Fibroblast of villous mesenchyme (primary cell): ENCODE measurements at regions not wholly inside any gene's neighbourhood (a gene's known extent, or its start where the extent isn't known, plus 50 kb on each side); places are given as distances from the start of the nearest gene placed in this dataset.

ENCODE experiments used
- DNase-seq: peaks from one replicate; pipeline ENCODE4 v3.0.0-alpha.2; 2010; ENCODE audit warnings: low read depth
- H3K4me3 ChIP-seq: 2 replicates; pipeline ENCODE4 v1.5.1; 2011; ENCODE audit warnings: low read depth, mild to moderate bottlenecking, low read length
- CTCF ChIP-seq: IDR thresholded peaks from 2 replicates; pipeline ENCODE4 v1.5.1; 2012; ENCODE audit warnings: low read depth, mild to moderate bottlenecking, low read length; ENCODE audit not compliant: insufficient read depth

DNA sequence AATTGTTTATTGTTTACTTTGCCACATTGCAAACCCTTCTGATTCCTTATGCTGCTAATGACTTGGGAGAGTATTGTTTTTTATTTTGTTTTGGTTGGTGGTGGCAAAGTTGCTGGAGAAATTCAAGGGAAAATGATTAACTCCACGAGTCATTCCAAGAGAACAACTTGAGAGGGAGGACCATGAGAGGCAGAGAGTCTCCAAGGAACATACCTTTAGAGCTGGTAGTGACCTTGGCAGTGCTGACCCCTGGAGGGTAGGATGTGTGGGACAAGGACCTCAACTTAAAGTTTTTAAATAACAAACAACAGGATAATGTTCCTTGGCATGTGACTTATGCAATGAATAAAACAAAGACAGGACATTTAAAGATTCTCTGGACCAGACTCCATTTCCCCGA lies 139.7 kb downstream of the LRRC70 start:
- peak; percentile 4 for DNase-seq
- peak; percentile 24 for TF ChIP-seq CTCF

GRCh38 chr5:62717301-62717933 lies 138.8 kb downstream of the LRRC70 start:
- no peak for TF ChIP-seq CTCF
- DNase-seq: peak; percentile 6
- no peak overlapping the region for H3K4me3 ChIP-seq

More for the DNA sequence above, 139.7 kb downstream of the LRRC70 start:
- no peak overlapping the region for H3K4me3 ChIP-seq

GRCh38 chr5:62714296-62714695 lies 135.7 kb downstream of the LRRC70 start:
- no peak for DNase-seq
- TF ChIP-seq CTCF: no peak
- H3K4me3 ChIP-seq: no peak overlapping the region

DNA sequence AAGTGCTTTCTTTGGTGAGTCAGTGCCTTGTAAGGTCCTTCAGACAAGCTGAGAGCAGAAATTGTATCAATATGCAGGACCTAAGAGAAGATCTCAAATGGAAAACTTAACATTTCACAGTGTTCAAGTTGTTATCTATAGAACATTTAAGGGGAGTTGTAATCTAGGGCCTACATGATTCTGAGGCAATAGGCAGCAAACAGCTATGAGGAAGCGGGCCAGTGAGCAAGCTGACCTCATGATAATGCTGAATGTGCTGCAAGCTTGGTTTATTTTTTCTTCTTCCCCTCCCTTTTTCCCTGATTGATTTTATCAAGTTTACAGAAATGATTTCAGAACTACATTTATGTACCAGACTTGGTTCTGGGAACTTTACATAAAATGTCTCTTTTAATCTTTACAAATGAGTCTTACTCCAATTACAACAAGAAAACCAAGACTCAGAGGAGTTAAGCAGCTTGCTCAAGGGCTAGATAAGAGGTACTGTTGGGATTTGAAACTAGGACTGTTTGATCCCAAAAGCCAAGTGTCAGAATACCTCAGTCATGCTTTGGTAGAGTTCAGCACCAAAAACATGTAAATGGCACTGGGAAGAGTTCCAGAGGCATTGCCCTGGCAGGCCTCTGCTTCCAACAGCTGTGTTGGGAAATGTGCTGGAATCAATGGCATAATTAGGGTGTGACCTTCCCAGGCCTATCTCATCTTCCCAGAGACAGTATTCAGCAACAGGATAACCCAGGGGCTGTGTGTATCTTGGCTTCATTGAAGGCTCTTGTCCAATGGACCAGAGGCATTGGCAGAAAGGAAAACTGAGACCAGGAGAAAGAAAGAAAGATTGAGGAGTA lies 130.1 kb downstream of the LRRC70 start:
- TF ChIP-seq CTCF: no peak

GRCh38 chr5:62707563-62707962 lies 128.9 kb downstream of the LRRC70 start:
- no peak for TF ChIP-seq CTCF
- DNase-seq: no peak
- no peak overlapping the region for H3K4me3 ChIP-seq

More for the DNA sequence above, 130.1 kb downstream of the LRRC70 start:
- DNase-seq: no peak
- no peak overlapping the region for H3K4me3 ChIP-seq

GRCh38 chr5:62707131-62707530 lies 128.5 kb downstream of the LRRC70 start:
- no peak for TF ChIP-seq CTCF
- DNase-seq: no peak
- no peak overlapping the region for H3K4me3 ChIP-seq
